H1 (cell line): ENCODE measurements at regions not wholly inside any gene's neighbourhood (a gene's known extent, or its start where the extent isn't known, plus 50 kb on each side); places are given as distances from the start of the nearest gene placed in this dataset.
"Not testable (repeated sequence)": the region's sequence is repeated elsewhere in the genome, so short reads cannot be mapped to it uniquely, and the experiment has no call there.

Experiments used
- CTCF ChIA-PET: fragments of 300-600 bp; sonication (Branson Sonifier 250); formaldehyde crosslinking; loops from one replicate; lab custom pipeline; 2021; ENCODE audit not compliant: partially characterized antibody; lab: Charles Lee
- POLR2A ChIA-PET: fragments of 300-600 bp; sonication (Branson Sonifier 250); formaldehyde crosslinking; loops from one replicate; lab custom pipeline; 2021; ENCODE audit warnings: inconsistent platforms; ENCODE audit not compliant: partially characterized antibody; lab: Charles Lee
- DNase-seq, 2 experiments: peaks; one replicate each; pipeline versions ENCODE4 v3.0.0 to v3.0.0-alpha.2; 2010 to 2022; ENCODE audit warnings: low spot score in 2 of 2, low read depth in 1 of 2, mixed read lengths in 1 of 2
- FAIRE-seq: peaks from 2 replicates; lab custom pipeline; 2011; peaks lifted over from hg19 to GRCh38; lab: Jason Lieb, UNC
- H2AFZ ChIP-seq: 2 replicates; pipeline ENCODE4 v1.8.1; 2012; ENCODE audit warnings: low read length, inconsistent platforms
- H2AK5ac ChIP-seq: 2 replicates; pipeline ENCODE4 v1.6.1; 2013; ENCODE audit warnings: low read depth, low read length
- H2BK120ac ChIP-seq: replicated peaks from 2 replicates; pipeline ENCODE3; 2013; ENCODE audit warnings: low read depth, low read length, inconsistent platforms
- H2BK12ac ChIP-seq: 2 replicates; pipeline ENCODE4 v1.6.1; 2013; ENCODE audit warnings: low read depth, low read length
- H2BK15ac ChIP-seq: 2 replicates; pipeline ENCODE4 v1.6.1; 2013; ENCODE audit warnings: low read length
- H2BK20ac ChIP-seq: 2 replicates; pipeline ENCODE4 v1.6.1; 2013; ENCODE audit warnings: low read length
- H2BK5ac ChIP-seq: 2 replicates; pipeline ENCODE4 v1.6.1; 2013; ENCODE audit warnings: low read depth, low read length
- H3K14ac ChIP-seq: 2 replicates; pipeline ENCODE4 v1.6.1; 2013; ENCODE audit warnings: inconsistent platforms; ENCODE audit not compliant: insufficient read length
- H3K18ac ChIP-seq: 2 replicates; pipeline ENCODE4 v1.6.1; 2013; ENCODE audit warnings: low read length; ENCODE audit errors: extremely low read depth
- H3K23ac ChIP-seq: 2 replicates; pipeline ENCODE4 v1.6.1; 2013; ENCODE audit warnings: inconsistent platforms; ENCODE audit not compliant: insufficient read length
- H3K23me2 ChIP-seq: 2 replicates; pipeline ENCODE4 v1.6.1; 2013; ENCODE audit warnings: low read depth, low read length
- H3K27ac ChIP-seq: 2 replicates; pipeline ENCODE4 v1.6.1; 2011; ENCODE audit warnings: low read depth, low read length, inconsistent platforms
- H3K27me3 ChIP-seq, 4 experiments: replicated peaks in 1 of 4; 1 replicate in 1 of 4; 2 replicates in 3 of 4; pipeline versions ENCODE4 v1.6.1 to v1.8.1; 2011 to 2013; ENCODE audit warnings: low read length in 3 of 4, mild to moderate bottlenecking in 3 of 4, inconsistent platforms in 2 of 4, mixed read lengths in 2 of 4, moderate library complexity in 1 of 4; ENCODE audit not compliant: control insufficient read depth in 3 of 4, insufficient read depth in 3 of 4; ENCODE audit errors: extremely low read depth in 1 of 4
- H3K36me3 ChIP-seq, 4 experiments: 2 replicates each; pipeline versions ENCODE4 v1.6.1 to v1.8.1; 2011 to 2013; ENCODE audit warnings: mild to moderate bottlenecking in 4 of 4, low read length in 3 of 4, moderate library complexity in 2 of 4, control low read depth in 1 of 4, inconsistent platforms in 1 of 4; ENCODE audit not compliant: insufficient read depth in 4 of 4, control insufficient read depth in 2 of 4
- H3K4ac ChIP-seq: replicated peaks from 2 replicates; pipeline ENCODE3; 2013; ENCODE audit warnings: low read length, low read depth, mixed read lengths, inconsistent platforms; ENCODE audit not compliant: insufficient read length
- H3K4me1 ChIP-seq, 4 experiments: replicated peaks in 1 of 4; 1 replicate in 1 of 4; 2 replicates in 3 of 4; pipeline versions ENCODE4 v1.6.1 to v1.8.1; 2011 to 2013; ENCODE audit warnings: low read length in 3 of 4, inconsistent platforms in 2 of 4, mixed read lengths in 1 of 4; ENCODE audit not compliant: insufficient read depth in 4 of 4, control insufficient read depth in 3 of 4
- H3K4me2 ChIP-seq, 2 experiments: 2 replicates each; pipeline versions ENCODE4 v1.6.1 to v1.8.1; 2011 to 2013; ENCODE audit warnings: low read depth in 2 of 2, low read length in 2 of 2, control low read depth in 1 of 2, inconsistent platforms in 1 of 2, mild to moderate bottlenecking in 1 of 2; ENCODE audit not compliant: insufficient read depth in 1 of 2
- H3K4me3 ChIP-seq, 4 experiments: fragments of 200-600, 300-600 bp in 1 of 4; sonication (generic), shearing (Covaris generic), sonication (Bioruptor Twin) in 1 of 4; 2 replicates each; pipeline versions ENCODE4 v1.5.1 to v1.8.1; 2011 to 2016; ENCODE audit warnings: low read length in 4 of 4, low read depth in 3 of 4, control low read depth in 2 of 4, inconsistent platforms in 2 of 4, mild to moderate bottlenecking in 2 of 4, mixed read lengths in 1 of 4, moderate library complexity in 1 of 4; ENCODE audit not compliant: insufficient read depth in 2 of 4; ENCODE audit errors: extremely low read depth in 1 of 4
- H3K56ac ChIP-seq: replicated peaks from 2 replicates; pipeline ENCODE3; 2013; ENCODE audit warnings: low read depth, mild to moderate bottlenecking, mixed read lengths, low read length, inconsistent platforms; ENCODE audit not compliant: insufficient read length
- H3K79me1 ChIP-seq: 2 replicates; pipeline ENCODE4 v1.6.1; 2013; ENCODE audit warnings: low read depth, low read length, control low read depth
- H3K79me2 ChIP-seq, 2 experiments: 2 replicates each; pipeline versions ENCODE4 v1.6.1 to v1.8.1; 2012 to 2013; ENCODE audit warnings: low read length in 2 of 2, mild to moderate bottlenecking in 2 of 2, inconsistent platforms in 1 of 2; ENCODE audit not compliant: insufficient read depth in 2 of 2, control insufficient read depth in 1 of 2
- H3K9ac ChIP-seq, 4 experiments: replicated peaks in 1 of 4; 1 replicate in 1 of 4; 2 replicates in 3 of 4; pipeline versions ENCODE4 v1.6.1 to v1.8.1; 2011 to 2013; ENCODE audit warnings: low read depth in 3 of 4, low read length in 3 of 4, control low read depth in 2 of 4, mild to moderate bottlenecking in 2 of 4, moderate library complexity in 2 of 4, inconsistent platforms in 1 of 4; ENCODE audit errors: extremely low read depth in 1 of 4
- H3K9me3 ChIP-seq, 2 experiments: 2 replicates each; pipeline versions ENCODE4 v1.6.1 to v1.8.1; 2012 to 2013; ENCODE audit warnings: mild to moderate bottlenecking in 2 of 2, moderate library complexity in 2 of 2, control low read depth in 1 of 2, inconsistent platforms in 1 of 2, low read depth in 1 of 2, low read length in 1 of 2, mixed read lengths in 1 of 2; ENCODE audit not compliant: insufficient read depth in 2 of 2
- H4K20me1 ChIP-seq, 2 experiments: replicated peaks in 1 of 2; 2 replicates each; pipeline versions ENCODE3 to v1.8.1; 2011 to 2013; ENCODE audit warnings: inconsistent platforms in 2 of 2, low read length in 2 of 2, mild to moderate bottlenecking in 1 of 2; ENCODE audit not compliant: insufficient read depth in 2 of 2, control insufficient read depth in 1 of 2
- H4K5ac ChIP-seq: 2 replicates; pipeline ENCODE4 v1.6.1; 2013; ENCODE audit warnings: low read length, low read depth, mixed read lengths, inconsistent platforms; ENCODE audit not compliant: insufficient read length
- H4K8ac ChIP-seq: 2 replicates; pipeline ENCODE4 v1.8.0; 2013; ENCODE audit warnings: mild to moderate bottlenecking, moderate library complexity, low read length, inconsistent platforms; ENCODE audit not compliant: insufficient read depth; ENCODE audit errors: extremely low read depth
- H4K91ac ChIP-seq: replicated peaks from 2 replicates; pipeline ENCODE3; 2013; ENCODE audit warnings: low read length, mixed read lengths, inconsistent platforms; ENCODE audit not compliant: insufficient read length
- ATF2 ChIP-seq: IDR thresholded peaks from 2 replicates; pipeline ENCODE4 v1.6.1; 2012; ENCODE audit warnings: low read length, inconsistent platforms
- BCL11A ChIP-seq, 2 experiments: IDR thresholded peaks; one replicate each; pipeline ENCODE4 v1.6.1; 2011; ENCODE audit warnings: low read depth in 2 of 2, low read length in 2 of 2, mild to moderate bottlenecking in 2 of 2
- POLR2A ChIP-seq, 2 experiments: IDR thresholded peaks; 1 replicate in 1 of 2; 2 replicates in 1 of 2; pipeline ENCODE4 v1.6.1; 2011; ENCODE audit warnings: low read depth in 2 of 2, low read length in 2 of 2, mild to moderate bottlenecking in 2 of 2; ENCODE audit errors: control extremely low read depth in 1 of 2
- SP2 ChIP-seq: IDR thresholded peaks from 2 replicates; pipeline ENCODE4 v1.6.1; 2012; ENCODE audit warnings: mild to moderate bottlenecking, low read length, inconsistent platforms
- WGBS, 2 experiments: shearing (Covaris generic) in 1 of 2; methylation state at CpG; one replicate each; pipeline versions ENCODE4 v1.1.6 to v1.1.7; 2013 to 2015; ENCODE audit warnings: low lambda C conversion rate in 2 of 2, mixed read lengths in 2 of 2, inconsistent platforms in 1 of 2, low coverage in 1 of 2, missing lambda C conversion rate in 1 of 2; ENCODE audit not compliant: insufficient replicate concordance in 2 of 2, insufficient coverage in 1 of 2, insufficient read length in 1 of 2; ENCODE audit errors: extremely low coverage in 1 of 2, missing lambda C conversion rate in 1 of 2; 5-methylcytosine and 5-hydroxymethylcytosine counted together

GRCh38 chr7:98764946-98765345, 104.9 kb downstream of the TMEM130 start (continued):
- TF ChIP-seq POLR2A (IDR thresholded peaks at IDR 0.05; ENCODE audit: control extremely low read depth in 1 of 2, low read depth in 2 of 2, low read length in 2 of 2) (no peak), BCL11A (IDR thresholded peaks at IDR 0.05; ENCODE audit: low read depth in 2 of 2, low read length in 2 of 2) (no peak), SP2 (no peak), ATF2 (no peak)

- CTCF ChIA-PET: interaction anchor here (1.3 to 2.8 kb wide), 5 partner anchors 24 to 111 kb away, joined by 3 to 11 read pairs (median 8); no protein-coding TSS in a partner anchor
- DNase-seq, H2BK5ac ChIP-seq: not testable (repeated sequence)
Measured at GRCh38 chr7:98770085-98770484, 99.7 kb downstream of the TMEM130 start.

More at GRCh38 chr7:98770085-98770484, 99.7 kb downstream of the TMEM130 start:
- H4K5ac ChIP-seq, H4K20me1 ChIP-seq, H2BK12ac ChIP-seq, H2BK20ac ChIP-seq, H2AK5ac ChIP-seq, H3K14ac ChIP-seq, H3K27me3 ChIP-seq, H3K23me2 ChIP-seq, FAIRE-seq, H3K27ac ChIP-seq, H3K36me3 ChIP-seq, H3K23ac ChIP-seq, H2BK15ac ChIP-seq, H2BK120ac ChIP-seq, H3K18ac ChIP-seq, H2AFZ ChIP-seq, H3K4me2 ChIP-seq, H3K4ac ChIP-seq, H3K4me3 ChIP-seq, H3K56ac ChIP-seq, H4K8ac ChIP-seq, H3K79me2 ChIP-seq, H3K9me3 ChIP-seq, H4K91ac ChIP-seq, H3K79me1 ChIP-seq, H3K9ac ChIP-seq: not testable (repeated sequence)
- POLR2A ChIA-PET: interaction anchor here (0.7 to 1.5 kb wide), 2 partner anchors 42 to 124 kb away, joined by 3 read pairs; no protein-coding TSS in a partner anchor
- 93% methylated on average over 5 of the region's 5 CpGs; no CpG with 5 or more reads in 1 of the 2 experiments for WGBS, 2 experiments
- peaks cover 4 to 16% (median 6%) of the 10 kb centered on the region in 4 experiments for H3K4me1 ChIP-seq
